HG03460 (cell line): ENCODE measurements at regions not wholly inside any gene's neighbourhood (a gene's known extent, or its start where the extent isn't known, plus 50 kb on each side); places are given as distances from the start of the nearest gene placed in this dataset.

Experiments used
- ATAC-seq: cut with Tn5 transposase; IDR thresholded peaks from one replicate; pipeline ENCODE4 v1.9.1; 2021; ENCODE audit not compliant: unreplicated experiment

DNA sequence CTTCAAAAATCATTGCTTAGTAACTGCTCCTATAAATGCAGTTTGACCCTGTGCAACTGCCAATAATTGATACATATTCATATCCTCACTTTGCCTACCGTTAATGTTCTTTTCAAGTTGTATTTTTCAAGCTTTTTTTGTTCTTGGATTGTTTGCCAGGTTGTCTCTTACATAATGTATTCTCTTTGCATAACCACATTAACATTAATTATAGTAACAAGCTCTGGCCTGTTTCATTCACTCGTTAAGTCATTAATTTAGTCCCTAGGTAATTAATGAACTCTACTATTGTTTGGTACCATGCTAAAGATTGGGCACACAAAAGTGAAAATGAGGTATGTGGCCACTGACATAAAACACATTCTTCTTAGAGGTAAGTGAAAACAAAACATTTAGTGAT is 1338.8 kb downstream of the NSUN3 start:
- no peak for ATAC-seq

DNA sequence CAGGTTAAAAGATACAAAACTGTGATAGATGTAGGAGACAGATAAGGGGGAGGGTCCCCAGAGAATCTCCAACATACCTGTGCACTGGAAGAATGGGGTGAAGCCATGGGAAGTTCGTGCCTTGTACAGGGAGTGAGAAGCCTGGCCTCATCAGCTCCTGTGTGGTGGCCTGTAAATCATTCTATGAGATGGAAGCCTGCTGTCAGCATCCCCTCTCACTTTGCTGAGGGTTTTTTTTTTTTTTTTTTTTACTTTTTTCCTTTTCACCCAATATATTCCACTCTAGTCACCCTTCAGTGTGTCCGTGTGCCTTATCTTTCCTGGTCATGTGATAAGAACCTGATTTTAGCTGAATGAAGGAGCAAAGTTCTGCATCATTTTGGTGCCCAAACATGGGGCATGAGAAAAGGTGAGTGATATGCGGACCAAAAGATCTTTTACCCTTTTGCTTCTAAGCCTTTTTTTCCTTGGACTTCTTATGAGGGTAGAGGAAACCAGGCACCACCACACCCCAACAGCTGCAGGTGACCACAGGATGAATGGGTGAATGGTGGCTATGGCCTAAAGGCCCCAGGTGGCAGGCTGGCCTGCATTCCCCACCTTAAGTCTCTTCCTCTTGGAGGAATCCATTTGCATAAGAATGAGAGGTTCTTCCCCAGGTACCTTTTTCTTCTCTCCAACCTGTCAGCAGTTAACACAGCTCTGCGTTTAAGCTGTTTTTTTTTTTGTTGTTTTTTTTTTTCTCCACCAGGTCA is 1345.0 kb downstream of the NSUN3 start:
- ATAC-seq = no peak

DNA sequence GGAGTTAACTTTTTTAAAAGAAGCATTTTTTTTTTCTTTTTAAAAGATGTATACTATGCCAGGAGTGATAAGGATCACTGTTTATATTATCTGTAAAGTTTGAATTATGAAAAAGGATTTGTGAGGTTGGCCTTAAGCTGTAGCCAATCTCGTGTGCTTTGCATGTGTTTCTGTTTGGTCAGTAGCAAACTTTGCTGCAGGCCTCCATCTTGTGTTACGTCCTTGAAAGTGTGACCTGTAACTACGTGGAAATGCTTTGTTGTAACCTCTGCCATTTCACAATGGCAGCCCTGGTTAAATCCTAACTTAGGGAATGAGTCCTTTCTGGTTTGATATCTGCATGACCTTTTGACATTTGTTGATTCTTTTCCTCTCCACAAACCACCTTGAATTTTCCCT is 1345.6 kb downstream of the NSUN3 start:
- no peak for ATAC-seq

DNA sequence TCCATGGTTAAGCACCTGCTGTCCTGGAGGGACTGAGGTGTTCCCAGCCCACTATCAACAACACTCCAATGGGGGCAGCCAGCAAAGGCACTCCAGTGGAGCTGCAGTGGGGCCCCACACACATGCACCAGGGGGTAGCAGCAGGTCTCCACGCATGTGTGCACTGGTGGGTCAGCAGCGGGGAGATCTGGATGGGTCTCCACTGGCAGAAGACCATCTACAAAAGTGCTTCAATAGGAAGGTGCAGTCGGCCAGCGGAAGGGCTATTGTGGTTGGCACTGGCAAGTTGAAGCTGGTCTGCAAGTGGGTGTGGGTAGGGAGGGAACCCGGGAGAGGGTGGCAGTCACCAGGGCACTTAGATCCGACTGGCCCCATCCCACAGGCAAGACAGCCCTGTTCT is 1355.4 kb downstream of the NSUN3 start:
- no peak for ATAC-seq

DNA sequence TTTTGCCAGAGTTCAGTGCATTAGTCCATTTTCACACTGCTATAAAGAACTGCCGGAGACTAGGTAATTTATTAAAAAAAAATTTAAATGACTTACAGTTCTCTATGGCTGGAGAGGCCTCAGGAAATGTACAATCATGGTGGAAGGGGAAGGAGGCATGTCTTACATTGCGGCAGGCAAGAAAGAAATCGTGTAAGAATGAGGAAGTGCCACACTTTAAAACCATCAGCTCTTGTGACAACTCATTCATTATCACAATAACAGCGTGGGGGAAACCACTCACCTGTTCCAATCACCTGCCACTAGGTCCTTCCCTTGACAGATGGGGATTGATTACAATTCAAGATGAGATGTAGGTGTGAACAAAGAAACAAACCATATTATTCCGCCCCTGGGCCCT is 1361.4 kb downstream of the NSUN3 start:
- no peak for ATAC-seq

DNA sequence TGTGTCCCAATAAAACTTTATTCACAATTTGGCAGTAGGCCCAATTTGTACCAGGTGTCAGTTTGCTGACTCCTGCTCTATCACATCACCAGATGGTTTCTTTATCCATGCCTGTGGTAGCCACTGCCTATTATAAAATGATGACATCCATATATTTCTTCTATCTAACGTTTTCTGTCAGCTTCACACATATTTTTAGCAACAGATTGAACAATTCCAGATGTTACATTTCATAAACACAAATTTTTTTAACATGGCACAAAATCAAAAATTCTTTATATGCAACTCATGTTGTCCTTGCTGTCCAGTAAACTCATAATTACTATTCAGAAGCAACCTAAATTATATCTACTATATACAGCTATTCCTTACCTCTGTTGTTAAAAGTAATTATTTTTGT is 1371.6 kb downstream of the NSUN3 start:
- no peak for ATAC-seq

DNA sequence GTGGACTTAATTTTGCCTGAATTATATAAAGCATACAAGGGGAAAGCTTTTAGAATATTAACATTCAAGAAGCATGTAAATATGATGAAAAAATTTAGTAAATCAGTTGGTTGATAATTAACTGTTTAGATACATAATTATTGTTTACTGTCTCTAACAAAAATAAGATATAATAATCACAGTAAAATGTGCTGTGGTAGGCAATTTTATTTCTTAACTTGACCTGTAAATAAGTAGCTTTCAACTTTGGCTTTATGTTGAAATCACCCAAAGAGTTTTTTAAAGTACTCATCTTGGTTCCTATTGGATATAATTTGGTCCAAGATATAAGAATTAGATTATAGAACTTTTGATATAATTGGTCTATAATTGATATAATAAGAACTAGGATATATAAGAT is 1374.5 kb downstream of the NSUN3 start:
- no peak for ATAC-seq

DNA sequence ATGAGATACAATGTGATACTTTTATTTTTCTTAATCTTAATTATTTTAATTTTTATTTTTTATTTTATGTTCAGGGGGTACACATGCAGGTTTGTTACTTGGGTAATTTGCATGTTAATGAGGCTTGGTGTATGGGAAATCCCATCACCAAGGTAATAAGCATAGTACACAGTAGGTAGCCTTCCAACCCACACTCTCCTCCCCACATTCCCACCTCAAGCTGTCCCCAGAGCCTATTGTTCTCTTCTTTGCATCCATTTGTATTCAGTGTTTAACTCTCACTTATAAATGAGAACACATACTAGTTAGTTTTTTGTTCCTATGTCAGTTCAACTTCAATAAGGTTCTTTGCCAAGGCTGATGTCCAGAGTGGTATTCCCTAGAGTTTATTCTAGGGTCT is 1375.4 kb downstream of the NSUN3 start:
- no peak for ATAC-seq

DNA sequence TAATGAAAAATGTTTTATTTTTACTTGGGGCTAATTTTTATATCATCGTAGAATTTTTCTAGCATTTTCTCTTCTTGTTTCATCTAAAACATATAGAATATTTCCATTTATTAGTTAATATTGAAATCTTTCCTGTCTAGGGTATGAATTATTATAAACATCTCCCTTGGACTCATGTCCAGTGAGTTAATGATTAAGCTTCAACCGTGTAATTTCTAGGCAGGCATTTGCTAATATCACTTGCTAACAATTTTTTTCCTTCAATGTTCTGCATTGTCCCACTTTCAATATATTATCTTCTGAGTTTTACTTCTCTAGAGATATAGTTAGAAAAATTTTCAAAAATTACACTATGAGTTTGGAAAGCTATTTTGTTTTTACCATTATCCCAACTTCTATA is 1371.6 kb upstream of the EPHA6 start:
- no peak for ATAC-seq

DNA sequence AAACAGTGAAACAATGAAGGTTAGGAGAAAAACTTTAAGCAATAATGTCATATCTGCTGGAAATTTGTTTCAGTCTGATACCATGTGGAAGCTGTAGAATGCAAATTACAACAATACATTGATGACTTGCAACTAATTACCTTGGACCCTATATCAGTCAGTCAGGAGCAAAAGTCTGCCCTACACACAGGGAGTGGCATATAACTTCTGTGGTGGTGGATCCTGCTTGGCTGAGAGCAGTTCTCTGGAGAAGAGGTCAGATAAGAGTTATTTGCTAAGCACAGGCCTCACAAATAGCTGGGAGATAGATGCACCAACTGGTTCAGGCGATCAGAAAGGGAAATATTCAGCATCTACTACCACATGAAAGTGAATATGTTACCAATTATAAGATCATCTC is 1364.6 kb upstream of the EPHA6 start:
- no peak for ATAC-seq

DNA sequence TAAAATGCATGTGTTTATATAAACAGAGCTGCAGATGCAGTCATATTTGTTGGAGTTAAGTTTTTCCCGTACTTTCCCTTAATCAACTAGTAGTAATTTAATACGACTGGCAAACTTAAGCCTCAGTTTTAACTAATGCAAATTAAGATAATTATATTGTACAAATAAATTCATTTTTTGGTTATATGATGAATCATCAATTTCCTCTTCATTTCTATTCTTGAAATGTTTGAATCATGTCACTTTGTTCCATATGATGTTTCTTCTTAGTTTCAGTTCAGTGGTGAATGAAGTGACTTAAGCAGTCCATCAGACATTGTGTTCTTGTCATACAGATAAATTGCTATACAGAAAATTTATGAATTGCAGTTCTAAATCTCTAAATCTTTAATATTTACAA is 1361.2 kb upstream of the EPHA6 start:
- ATAC-seq = no peak

DNA sequence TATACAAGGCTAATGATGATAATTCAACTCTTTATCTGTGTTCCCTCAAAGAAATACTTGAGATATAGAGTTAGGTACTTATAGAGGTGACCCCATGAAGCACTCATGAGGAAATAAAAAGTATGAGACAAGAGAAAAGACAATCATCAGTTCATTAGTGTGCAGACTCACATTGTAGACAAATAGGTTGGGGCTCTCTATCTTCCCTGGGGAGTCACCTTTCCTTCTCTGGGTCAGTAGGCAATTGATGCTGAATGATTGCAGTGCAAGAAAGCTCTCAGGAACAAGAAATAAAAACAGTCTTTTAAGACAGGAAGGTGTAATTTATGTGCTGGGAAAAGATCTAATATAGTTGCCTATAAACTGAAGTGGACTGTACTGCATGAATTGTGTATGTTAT is 1357.6 kb upstream of the EPHA6 start:
- no peak for ATAC-seq

DNA sequence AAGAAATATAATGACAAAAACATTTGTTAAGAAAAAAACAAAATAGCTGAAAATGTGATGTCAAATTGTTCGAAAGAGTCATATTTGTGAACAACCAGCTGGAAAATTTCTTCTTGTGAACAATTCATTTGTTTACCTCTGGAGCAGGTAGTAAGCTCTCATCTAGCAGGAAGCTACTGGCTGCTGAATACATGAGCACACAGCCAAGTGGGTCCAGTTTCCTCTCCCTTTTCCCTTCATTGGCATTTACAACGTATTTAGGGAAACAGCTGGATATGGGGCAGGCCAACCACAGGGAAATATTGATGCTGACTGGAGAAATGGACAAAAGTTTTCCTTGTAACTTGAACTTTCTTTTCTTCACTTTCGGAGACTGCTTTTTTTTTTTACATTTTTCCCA is 1354.7 kb upstream of the EPHA6 start:
- ATAC-seq = no peak

DNA sequence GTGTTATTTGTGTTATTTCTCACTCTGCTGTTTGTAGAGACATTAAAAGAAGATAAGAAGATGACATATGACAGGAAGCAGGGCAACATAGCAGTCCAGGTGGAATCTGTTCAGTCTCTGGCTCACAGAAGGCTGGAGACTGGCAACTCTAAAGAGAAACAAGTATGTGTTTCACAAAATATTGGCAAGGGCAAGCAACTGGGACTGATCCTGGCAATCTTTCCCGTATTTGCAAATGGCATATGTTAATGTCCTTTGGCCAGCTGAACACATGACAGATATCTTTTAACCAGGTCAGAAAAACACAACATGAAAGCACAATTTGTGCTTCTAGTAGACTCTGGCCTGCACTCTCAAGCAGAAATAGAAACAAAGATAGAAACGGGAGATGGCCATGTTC is 1354.1 kb upstream of the EPHA6 start:
- no peak for ATAC-seq

DNA sequence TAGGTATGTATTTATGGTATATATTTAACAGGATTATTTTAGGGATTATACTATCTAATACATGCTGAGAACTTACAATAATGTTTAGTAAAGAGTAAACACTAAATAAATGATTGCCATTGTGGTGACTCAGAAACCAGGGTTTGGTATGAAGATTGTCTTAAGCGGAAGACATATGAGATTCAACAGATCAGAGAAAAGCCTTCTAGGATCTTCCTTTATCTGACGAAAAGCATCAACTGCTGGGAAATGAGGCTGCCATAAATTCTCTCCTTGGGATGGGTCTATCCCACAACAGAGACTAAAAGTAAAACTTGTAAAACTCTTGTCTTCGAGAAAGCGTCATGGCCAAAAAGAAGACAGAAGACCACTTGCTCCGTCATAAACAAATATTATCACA is 1352.2 kb upstream of the EPHA6 start:
- no peak for ATAC-seq

DNA sequence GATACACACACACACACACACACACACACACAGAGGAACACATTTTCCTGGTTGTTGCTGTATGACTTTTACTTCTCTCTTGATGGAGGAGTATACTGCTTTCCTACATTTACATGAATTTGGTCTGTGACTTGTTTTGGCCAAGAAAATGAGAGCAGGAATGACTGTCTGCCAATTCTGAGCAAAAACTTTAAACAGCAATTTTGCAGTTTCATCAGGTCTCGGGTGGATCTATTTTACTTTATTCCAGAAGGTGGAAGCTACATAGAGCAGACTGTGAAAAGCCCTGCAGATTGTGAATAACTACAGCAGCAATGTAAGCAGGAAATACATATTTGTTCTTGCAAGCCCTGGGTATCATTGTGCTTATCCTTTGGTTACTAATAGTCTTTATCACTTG is 1350.0 kb upstream of the EPHA6 start:
- ATAC-seq = no peak

DNA sequence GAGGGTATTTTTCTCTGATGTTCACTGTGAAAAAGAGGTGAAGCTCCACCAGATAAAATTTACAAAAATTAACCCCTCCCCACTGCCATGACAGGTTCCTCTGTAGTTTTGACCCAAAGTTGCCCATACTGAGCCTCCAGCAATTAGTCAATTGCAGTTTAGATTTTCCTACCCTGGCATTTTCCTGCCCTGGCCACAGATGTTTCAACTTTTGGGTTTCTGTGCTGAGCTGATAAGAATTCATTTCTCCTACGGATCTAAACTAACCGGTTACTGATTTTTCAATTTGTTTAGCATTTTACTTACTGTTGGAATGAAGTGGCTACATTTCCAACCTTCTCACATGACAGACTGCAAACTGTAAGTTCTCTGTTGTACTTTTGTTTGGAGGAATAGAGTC is 1346.1 kb upstream of the EPHA6 start:
- no peak for ATAC-seq

DNA sequence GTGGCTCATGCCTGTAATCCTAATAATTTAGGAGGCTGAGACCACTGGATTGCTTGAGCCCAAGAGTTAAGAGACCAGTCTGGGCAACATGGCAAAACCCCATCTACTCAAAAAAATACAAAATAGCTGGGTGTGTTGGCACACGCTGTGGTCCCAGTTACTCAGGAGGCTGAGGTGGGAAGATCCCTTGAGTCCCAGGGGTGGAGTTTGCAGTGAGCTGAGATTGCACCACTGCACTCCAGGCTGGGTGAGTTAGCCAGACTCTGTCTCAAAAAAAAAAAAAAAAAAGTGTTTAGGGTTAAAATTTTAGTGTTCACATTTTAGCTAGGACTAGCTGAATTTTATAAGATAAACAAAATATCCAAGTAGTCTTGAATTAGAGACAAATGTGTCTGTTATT is 1340.1 kb upstream of the EPHA6 start:
- no peak for ATAC-seq

DNA sequence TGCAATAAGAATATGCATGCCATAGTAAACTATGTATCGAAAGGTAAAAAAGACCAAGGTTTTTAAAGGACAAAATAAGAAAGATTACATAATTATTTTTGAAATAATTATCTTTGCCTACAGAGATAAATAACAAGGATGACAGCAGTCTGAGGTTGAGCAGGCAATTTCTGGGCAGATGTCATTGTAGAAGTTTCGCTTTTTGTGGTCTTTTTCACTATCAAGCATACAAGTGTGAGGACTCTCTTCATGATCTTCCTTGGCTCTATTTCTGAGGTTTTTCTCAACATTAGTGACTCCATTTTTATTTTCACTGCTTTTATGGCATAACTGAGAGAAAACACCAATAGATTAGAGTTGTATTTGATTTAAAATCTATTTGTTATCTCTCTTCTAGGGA is 1337.9 kb upstream of the EPHA6 start:
- ATAC-seq = no peak

DNA sequence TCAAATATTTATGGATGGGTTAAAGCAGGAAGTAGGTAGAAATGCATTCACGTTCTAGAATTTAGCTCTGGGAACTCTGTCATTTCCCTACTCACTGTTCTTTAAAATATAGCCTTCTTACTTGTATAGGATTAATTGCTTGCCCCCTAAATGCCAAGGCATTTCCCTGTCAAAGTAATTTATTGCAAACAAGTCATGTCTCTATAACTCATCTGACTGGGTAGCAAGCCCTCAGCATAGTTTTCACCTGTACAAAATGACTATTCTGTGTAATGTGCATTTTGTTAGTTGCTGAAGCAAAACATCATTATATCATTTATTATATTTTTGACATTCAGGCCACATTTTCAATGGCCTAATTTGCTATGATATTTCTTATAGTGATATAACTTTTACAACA is 1308.2 kb upstream of the EPHA6 start:
- no peak for ATAC-seq

DNA sequence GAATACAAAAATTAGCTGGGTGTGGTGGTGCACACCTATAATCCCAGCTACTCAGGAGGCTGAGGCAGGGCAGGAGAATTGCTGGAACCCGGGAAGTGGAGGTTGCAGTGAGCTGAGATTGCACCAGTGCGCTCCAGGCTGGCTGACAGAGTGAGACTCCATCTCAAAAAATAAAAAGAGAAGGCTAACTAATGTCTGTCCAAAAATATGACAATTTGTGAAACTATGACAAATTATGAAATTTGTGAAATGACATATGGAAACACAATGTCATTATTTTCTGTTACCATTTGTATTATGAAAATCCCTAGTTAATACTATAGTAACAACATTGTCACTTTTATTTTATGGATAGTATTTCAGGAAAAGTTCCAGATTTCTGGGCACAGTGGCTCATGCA is 1306.3 kb upstream of the EPHA6 start:
- ATAC-seq = no peak

DNA sequence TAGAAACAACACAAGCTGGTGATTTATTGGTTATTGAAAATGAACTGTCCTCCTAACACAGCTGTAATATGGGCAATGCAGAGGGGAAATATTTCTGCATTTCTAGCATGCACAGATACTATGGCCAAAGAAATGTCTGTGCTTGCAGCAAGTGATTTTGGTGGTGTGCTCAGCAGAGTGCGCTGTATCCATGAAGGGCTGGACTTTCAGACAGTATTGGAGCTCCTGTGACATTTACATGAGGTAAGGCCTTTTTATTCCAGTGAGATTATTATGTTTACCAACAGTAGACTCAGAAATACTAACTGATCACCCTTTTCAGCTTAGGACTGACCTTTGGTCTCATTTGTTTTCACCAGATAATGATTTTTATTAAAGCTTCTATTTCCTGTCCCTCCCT is 1302.6 kb upstream of the EPHA6 start:
- no peak for ATAC-seq

DNA sequence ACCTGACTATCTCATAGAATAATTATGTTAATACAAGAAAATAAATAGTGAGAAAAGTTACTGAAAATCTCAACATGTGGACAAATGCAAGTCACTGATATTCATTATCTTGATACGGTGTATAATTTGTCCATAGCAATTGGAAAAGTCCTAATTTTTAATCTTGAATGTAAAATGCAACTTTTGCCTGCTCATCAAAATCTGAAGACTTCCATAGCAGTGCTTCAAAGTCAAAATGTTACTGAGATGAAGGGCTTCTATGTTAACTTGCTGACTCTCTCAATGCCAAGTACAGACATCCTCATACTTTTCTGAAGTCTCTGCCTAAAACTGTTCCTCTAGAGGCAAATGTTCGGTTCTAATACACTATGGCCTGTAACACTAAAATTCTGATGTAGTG is 1300.1 kb upstream of the EPHA6 start:
- no peak for ATAC-seq

DNA sequence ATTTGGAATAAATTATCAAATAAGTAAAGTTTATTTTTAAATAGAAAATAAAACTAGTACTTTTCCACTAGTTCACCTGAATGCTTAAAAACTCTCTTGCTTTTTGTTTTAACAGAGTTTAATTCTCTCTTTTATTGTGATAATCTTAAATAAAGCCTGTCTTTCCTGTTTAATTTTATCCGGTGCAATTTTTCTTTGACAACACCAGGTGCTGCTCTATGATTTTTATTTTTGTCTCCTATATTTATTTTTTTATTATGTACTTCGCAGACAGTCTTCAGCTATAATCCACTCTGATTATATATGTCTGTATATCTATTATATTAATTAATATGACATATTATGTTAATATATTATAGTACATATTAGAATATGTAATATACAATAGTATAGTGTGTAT is 1293.0 kb upstream of the EPHA6 start:
- ATAC-seq = no peak
